HEK293 (cell line): ENCODE measurements at regions not wholly inside any gene's neighbourhood (a gene's known extent, or its start where the extent isn't known, plus 50 kb on each side); places are given as distances from the start of the nearest gene placed in this dataset.

Source experiments
- CTCF ChIA-PET: fragments of 350-600 bp; formaldehyde crosslinking; extraction: SDS; loops from one replicate; lab custom pipeline; 2021; ENCODE audit warnings: antibody characterized with exemption; lab: Yijun Ruan, JAX
- POLR2A ChIA-PET: fragments of 300-600 bp; formaldehyde crosslinking; extraction: SDS; loops from one replicate; lab custom pipeline; 2020; ENCODE audit warnings: antibody characterized with exemption, inconsistent platforms; lab: Yijun Ruan, JAX
- H3K27ac ChIP-seq: fragments of 200-500 bp; sonication (Bioruptor generic); 2 replicates; pipeline ENCODE4 v1.5.1; 2014; ENCODE audit warnings: low read depth, low read length, control low read depth, inconsistent platforms; ENCODE audit errors: extremely low read depth
- H3K36me3 ChIP-seq, 2 experiments: fragments of 200-500 bp in 1 of 2; sonication (Bioruptor generic) in 1 of 2; 1 replicate in 1 of 2; 2 replicates in 1 of 2; pipeline ENCODE4 v1.5.1; 2014 to 2017; ENCODE audit warnings: inconsistent platforms in 2 of 2, low read length in 2 of 2; ENCODE audit not compliant: control insufficient read depth in 2 of 2, insufficient read depth in 1 of 2
- H3K4me1 ChIP-seq: fragments of 200-500 bp; sonication (Bioruptor generic); 2 replicates; pipeline ENCODE4 v1.5.1; 2014; ENCODE audit warnings: mild to moderate bottlenecking, low read length, inconsistent platforms; ENCODE audit not compliant: control insufficient read depth, insufficient read depth
- H3K4me3 ChIP-seq: 2 replicates; pipeline ENCODE4 v1.5.1; 2011; ENCODE audit warnings: low read depth, mild to moderate bottlenecking, control low read depth, low read length, moderate library complexity
- H3K9me3 ChIP-seq: fragments of 200-500 bp; sonication (Bioruptor generic); 2 replicates; pipeline ENCODE4 v1.5.1; 2014; ENCODE audit warnings: low read depth, low read length, inconsistent platforms; ENCODE audit not compliant: control insufficient read depth, insufficient read depth
- FEZF1 ChIP-seq: fragments of 450-650 bp; formaldehyde crosslinking; IDR thresholded peaks from 2 replicates; pipeline ENCODE4 v1.5.1; 2016; ENCODE audit warnings: missing biosample characterization, missing genetic modification characterization
- GLIS1 ChIP-seq: fragments of 450-650 bp; formaldehyde crosslinking; IDR thresholded peaks from 2 replicates; pipeline ENCODE4 v1.5.1; 2016; ENCODE audit warnings: missing biosample characterization, missing genetic modification characterization
- HOXD13 ChIP-seq: sonication (generic); formaldehyde crosslinking; IDR thresholded peaks from 2 replicates; pipeline ENCODE4 v1.8.0; 2022; ENCODE audit warnings: missing genetic modification reagents, borderline replicate concordance
- KLF8 ChIP-seq: fragments of 450-650 bp; formaldehyde crosslinking; IDR thresholded peaks from 2 replicates; pipeline ENCODE4 v1.5.1; 2016; ENCODE audit warnings: missing biosample characterization, missing genetic modification characterization
- MYNN ChIP-seq: fragments of 450-650 bp; formaldehyde crosslinking; IDR thresholded peaks from 2 replicates; pipeline ENCODE4 v1.5.1; 2016; ENCODE audit warnings: missing biosample characterization, missing genetic modification characterization, borderline replicate concordance
- SCRT2 ChIP-seq: fragments of 450-650 bp; formaldehyde crosslinking; IDR thresholded peaks from 2 replicates; pipeline ENCODE4 v1.5.1; 2016; ENCODE audit warnings: missing biosample characterization, missing genetic modification characterization
- TCF7L2 ChIP-seq: IDR thresholded peaks from 2 replicates; pipeline ENCODE4 v1.6.1; 2011; ENCODE audit warnings: low read depth, mild to moderate bottlenecking, inconsistent platforms, low read length, moderate library complexity, borderline replicate concordance
- TRIM28 ChIP-seq: IDR thresholded peaks from 2 replicates; pipeline ENCODE4 v1.6.1; 2011; ENCODE audit warnings: low read length, control low read depth, borderline replicate concordance
- ZIC2 ChIP-seq: fragments of 450-650 bp; formaldehyde crosslinking; IDR thresholded peaks from 2 replicates; pipeline ENCODE4 v1.5.1; 2016; ENCODE audit warnings: missing biosample characterization, missing genetic modification characterization
- ZNF10 ChIP-seq: fragments of 450-650 bp; formaldehyde crosslinking; IDR thresholded peaks from 2 replicates; pipeline ENCODE4 v1.5.1; 2017; ENCODE audit warnings: missing biosample characterization, missing genetic modification characterization
- ZNF132 ChIP-seq: fragments of 450-650 bp; formaldehyde crosslinking; IDR thresholded peaks from 2 replicates; pipeline ENCODE4 v1.5.1; 2017; ENCODE audit warnings: missing biosample characterization, missing genetic modification characterization, borderline replicate concordance
- ZNF138 ChIP-seq: fragments of 450-650 bp; formaldehyde crosslinking; IDR thresholded peaks from 2 replicates; pipeline ENCODE4 v1.5.1; 2016; ENCODE audit warnings: missing biosample characterization, missing genetic modification characterization, borderline replicate concordance
- ZNF169 ChIP-seq: fragments of 450-650 bp; formaldehyde crosslinking; IDR thresholded peaks from 2 replicates; pipeline ENCODE4 v1.5.1; 2016; ENCODE audit warnings: missing biosample characterization, missing genetic modification characterization
- ZNF175 ChIP-seq: fragments of 450-650 bp; formaldehyde crosslinking; IDR thresholded peaks from 2 replicates; pipeline ENCODE4 v1.5.1; 2016; ENCODE audit warnings: missing biosample characterization, missing genetic modification characterization
- ZNF211 ChIP-seq: fragments of 450-650 bp; formaldehyde crosslinking; IDR thresholded peaks from 2 replicates; pipeline ENCODE4 v1.5.1; 2016; ENCODE audit warnings: low read depth, missing biosample characterization, missing genetic modification characterization
- ZNF23 ChIP-seq: fragments of 450-650 bp; formaldehyde crosslinking; IDR thresholded peaks from 2 replicates; pipeline ENCODE4 v1.5.1; 2016; ENCODE audit warnings: missing biosample characterization, missing genetic modification characterization, borderline replicate concordance
- ZNF239 ChIP-seq: fragments of 450-650 bp; formaldehyde crosslinking; IDR thresholded peaks from 2 replicates; pipeline ENCODE4 v1.5.1; 2016; ENCODE audit warnings: missing biosample characterization, missing genetic modification characterization
- ZNF354C ChIP-seq: fragments of 450-650 bp; formaldehyde crosslinking; IDR thresholded peaks from 2 replicates; pipeline ENCODE4 v1.5.1; 2016; ENCODE audit warnings: missing biosample characterization, missing genetic modification characterization, low read depth, borderline replicate concordance
- ZNF366 ChIP-seq: fragments of 450-650 bp; formaldehyde crosslinking; conservative IDR thresholded peaks from 2 replicates; pipeline ENCODE4 v1.5.1; 2016; ENCODE audit warnings: missing biosample characterization, missing genetic modification characterization
- ZNF391 ChIP-seq: fragments of 450-650 bp; formaldehyde crosslinking; IDR thresholded peaks from 2 replicates; pipeline ENCODE4 v1.5.1; 2016; ENCODE audit warnings: low read depth, missing biosample characterization, missing genetic modification characterization, borderline replicate concordance
- ZNF433 ChIP-seq: fragments of 450-650 bp; formaldehyde crosslinking; IDR thresholded peaks from 2 replicates; pipeline ENCODE4 v1.5.1; 2016; ENCODE audit warnings: missing biosample characterization, missing genetic modification characterization, low read depth
- ZNF473 ChIP-seq: fragments of 450-650 bp; formaldehyde crosslinking; IDR thresholded peaks from 2 replicates; pipeline ENCODE4 v1.5.1; 2017; ENCODE audit warnings: missing biosample characterization, missing genetic modification characterization
- ZNF521 ChIP-seq: fragments of 450-650 bp; formaldehyde crosslinking; IDR thresholded peaks from 2 replicates; pipeline ENCODE4 v1.5.1; 2017; ENCODE audit warnings: missing biosample characterization, mild to moderate bottlenecking, missing genetic modification characterization
- ZNF555 ChIP-seq: fragments of 450-650 bp; formaldehyde crosslinking; conservative IDR thresholded peaks from 2 replicates; pipeline ENCODE4 v1.5.1; 2017; ENCODE audit warnings: missing biosample characterization, mild to moderate bottlenecking, missing genetic modification characterization, inconsistent platforms
- ZNF670 ChIP-seq: fragments of 450-650 bp; formaldehyde crosslinking; IDR thresholded peaks from 2 replicates; pipeline ENCODE4 v1.5.1; 2016; ENCODE audit warnings: missing biosample characterization, missing genetic modification characterization, low read depth
- ZNF707 ChIP-seq: fragments of 450-650 bp; formaldehyde crosslinking; IDR thresholded peaks from 2 replicates; pipeline ENCODE4 v1.5.1; 2016; ENCODE audit warnings: missing biosample characterization, missing genetic modification characterization

DNA sequence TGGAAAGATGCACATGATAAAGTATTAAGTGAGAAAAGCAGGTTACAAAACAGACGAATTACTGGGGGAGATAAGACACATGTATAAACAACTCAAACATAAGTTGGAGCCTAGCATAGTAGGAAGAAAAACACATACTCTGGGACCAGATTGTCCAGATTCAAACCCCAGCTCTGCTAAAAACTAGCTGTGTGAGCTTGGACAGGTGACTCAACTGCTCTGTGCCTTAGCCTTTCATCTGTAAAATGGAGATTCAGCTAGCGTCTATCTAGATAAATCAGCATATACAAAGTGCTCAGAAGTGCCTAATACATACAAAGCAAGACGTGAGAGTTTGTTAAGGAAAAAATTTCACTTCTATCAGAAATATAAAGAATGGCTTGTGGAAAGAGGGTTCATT, 254.0 kb upstream of the POU3F1 start:
- Histone ChIP-seq H3K4me3 (no peak overlapping the region), H3K27ac (no peak overlapping the region), H3K4me1 (no peaks in the 10 kb centered on the region), H3K36me3 (no peaks in the 10 kb centered on the region)
- TF ChIP-seq ZNF521 (tag by site-specific recombination), result no peak
- TF ChIP-seq ZNF433, result no peak
- no peak for TF ChIP-seq ZNF239 (tag by site-specific recombination)
- TF ChIP-seq ZNF354C, result no peak
- TF ChIP-seq KLF8 (tag by site-specific recombination), result no peak
- no peak for TF ChIP-seq ZNF211
- no peak for TF ChIP-seq ZNF473 (tag by site-specific recombination)
- no peak for TF ChIP-seq ZNF391 (tag by site-specific recombination)
- no peak for TF ChIP-seq ZNF366
- TF ChIP-seq ZNF175 (tag by site-specific recombination), result no peak
- TF ChIP-seq, all 188 proteins: peak for 0
- ChIA-PET CTCF (no interaction called here), POLR2A (no interaction called here)
- no peaks in the 10 kb centered on the region for H3K9me3 ChIP-seq

DNA sequence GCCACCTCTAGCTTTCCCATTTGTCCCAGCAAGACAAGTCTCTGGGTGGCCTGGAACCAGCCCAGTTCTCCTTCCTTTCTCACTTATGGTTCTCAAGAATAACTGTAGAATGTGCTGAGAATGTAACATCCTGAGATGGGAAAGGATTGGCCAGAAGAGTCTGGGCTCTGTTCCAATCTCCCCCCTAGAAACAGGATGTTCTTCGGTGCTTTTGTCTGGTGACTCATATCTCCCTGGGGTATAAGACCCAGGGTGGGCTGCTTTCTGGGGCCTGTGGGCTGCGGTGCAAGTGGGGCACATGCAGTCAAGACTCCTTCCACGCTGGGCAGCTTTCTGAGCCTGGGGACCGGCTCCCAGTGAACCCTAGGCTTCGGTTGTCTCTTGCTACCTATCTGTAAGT, 251.2 kb upstream of the POU3F1 start:
- Histone ChIP-seq H3K4me3 (no peak overlapping the region), H3K27ac (no peak overlapping the region), H3K4me1 (no peaks in the 10 kb centered on the region), H3K36me3 (no peaks in the 10 kb centered on the region), H3K9me3 (no peaks in the 10 kb centered on the region)
- CTCF ChIA-PET, result no interaction called here
- peak; percentile 24; the same call in 1 of the 2 replicates for TF ChIP-seq GLIS1 (tag by site-specific recombination)
- peak; percentile 84 for TF ChIP-seq ZIC2 (tag by site-specific recombination)
- TF ChIP-seq ZNF23 (tag by site-specific recombination), result no peak
- no peak for TF ChIP-seq ZNF169
- POLR2A ChIA-PET, result no interaction called here

DNA sequence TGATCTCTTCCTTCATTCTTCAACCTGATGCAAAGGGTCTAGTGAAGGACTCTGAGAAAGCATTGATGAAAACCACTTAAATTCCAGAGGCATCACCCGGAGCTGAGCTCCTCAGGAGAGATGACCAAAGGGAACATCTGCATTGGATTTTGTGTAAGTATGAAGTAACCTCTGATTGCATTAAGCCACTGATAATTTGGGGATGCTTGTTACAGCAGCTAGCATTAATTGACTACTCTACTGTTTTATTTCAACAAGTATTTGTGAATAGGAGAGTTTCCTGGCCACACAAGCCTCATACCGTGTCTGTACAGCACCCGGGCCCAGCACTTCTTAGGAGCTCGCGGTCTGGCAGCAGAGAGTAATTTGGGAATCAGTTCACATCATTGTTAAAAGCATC, 250.7 kb upstream of the POU3F1 start:
- H3K4me1 ChIP-seq, result no peaks in the 10 kb centered on the region
- TF ChIP-seq ZNF555 (tag by site-specific recombination), result no peak
- TF ChIP-seq ZNF132 (tag by site-specific recombination), result no peak
- no peak for TF ChIP-seq ZNF138 (tag by site-specific recombination)
- TF ChIP-seq ZNF707 (tag by site-specific recombination), result no peak
- TF ChIP-seq ZNF169, result no peak
- no peak for TF ChIP-seq FEZF1 (tag by site-specific recombination)
- no peak for TF ChIP-seq MYNN (tag by site-specific recombination)
- TF ChIP-seq TRIM28, result peak; percentile 65; the same call in 1 of the 2 replicates
- H3K4me3 ChIP-seq, result no peak overlapping the region
- CTCF ChIA-PET, result no interaction called here
- H3K9me3 ChIP-seq, result no peaks in the 10 kb centered on the region
- POLR2A ChIA-PET, result no interaction called here
- H3K36me3 ChIP-seq, result no peaks in the 10 kb centered on the region
- H3K27ac ChIP-seq, result no peak overlapping the region

DNA sequence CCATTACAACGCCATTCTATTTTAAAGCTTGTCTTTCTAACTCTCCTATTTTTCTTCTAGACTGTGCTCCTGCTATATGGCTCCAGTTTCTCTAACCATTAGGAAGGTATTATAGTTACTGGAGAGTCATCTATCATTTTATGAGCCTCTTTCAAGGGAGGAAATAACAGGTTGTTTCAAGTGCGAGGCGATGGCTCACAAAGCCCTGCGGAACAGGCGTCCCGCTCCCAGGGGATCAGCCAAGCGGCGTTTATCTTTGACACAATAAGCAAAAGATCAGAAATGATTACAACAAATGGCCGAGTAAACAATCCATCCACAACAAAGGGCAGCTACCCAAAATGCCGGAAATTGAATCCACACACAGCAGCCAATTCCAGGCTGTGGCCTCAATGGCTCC, 249.5 kb upstream of the POU3F1 start:
- no peak overlapping the region for H3K4me3 ChIP-seq
- TF ChIP-seq HOXD13 (CRISPR knock-in tag) (no peak), TCF7L2 (peak; percentile 78; the same call in 1 of the 2 replicates), ZNF10 (no peak), ZNF670 (tag by site-specific recombination) (no peak), TRIM28 (0 out of 2 replicates have a peak, but pooled peaks have one; percentile 53), SCRT2 (tag by site-specific recombination) (peak; percentile 56)
- H3K36me3 ChIP-seq, result no peaks in the 10 kb centered on the region
- H3K4me1 ChIP-seq, result no peaks in the 10 kb centered on the region
- H3K27ac ChIP-seq, result no peak overlapping the region
- POLR2A ChIA-PET, result no interaction called here
- CTCF ChIA-PET, result interaction anchor here (0.6 kb wide), 1 partner anchor 491 kb away, joined by 3 read pairs; no protein-coding TSS in a partner anchor
- H3K9me3 ChIP-seq, result no peaks in the 10 kb centered on the region
